NCI-H128 (cell line): ENCODE measurements at regions not wholly inside any gene's neighbourhood (a gene's known extent, or its start where the extent isn't known, plus 50 kb on each side); places are given as distances from the start of the nearest gene placed in this dataset.

ENCODE experiments used
- DNase-seq: peaks from one replicate; lab custom pipeline; 2025; ENCODE audit not compliant: unreplicated experiment; lab: John Stamatoyannopoulos, UW

- DNase-seq: no peak
These were observed 54.1 kb upstream of the PCED1B start for GRCh38 chr12:47025349-47025748.

DNA sequence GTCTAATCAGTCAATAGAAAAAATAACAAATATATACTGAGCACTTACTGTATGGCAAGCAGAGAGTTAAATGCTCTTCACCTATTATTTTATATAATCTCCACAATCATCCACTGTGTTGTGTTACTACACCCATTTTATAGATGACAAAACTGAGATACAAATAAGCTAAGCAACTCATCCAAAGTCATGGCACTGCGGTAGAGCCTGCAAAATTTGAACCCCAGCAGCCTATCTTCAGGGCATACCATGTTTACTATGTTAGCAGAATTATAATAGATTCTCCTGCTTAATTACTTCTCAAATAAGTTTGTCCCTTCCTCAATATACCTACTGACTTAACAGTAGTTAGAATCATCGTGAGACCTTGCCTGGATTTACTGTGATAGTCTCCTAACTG is 53.6 kb upstream of the PCED1B start:
- no peak for DNase-seq

DNA sequence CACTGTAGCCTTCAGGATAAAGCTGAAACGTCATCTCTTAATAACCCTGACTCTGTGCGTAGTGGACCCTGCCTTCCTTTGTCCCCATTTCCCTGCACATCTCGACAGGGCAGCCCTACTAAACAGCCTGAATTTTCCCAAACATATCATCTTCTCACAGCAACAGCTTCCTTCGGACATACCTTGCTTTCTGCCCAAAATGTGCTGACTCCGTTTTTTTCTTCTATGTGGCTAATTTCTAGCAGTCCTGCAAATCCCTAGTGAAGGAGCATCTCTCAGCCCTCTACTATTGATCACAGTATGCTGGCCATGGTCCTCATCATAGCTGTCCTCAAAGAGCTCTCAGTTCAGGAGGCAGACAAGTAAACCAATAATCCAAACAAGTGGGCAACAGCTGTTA is 53.1 kb upstream of the PCED1B start:
- no peak for DNase-seq
